CD14-positive monocyte (primary cell): ENCODE measurements at regions not wholly inside any gene's neighbourhood (a gene's known extent, or its start where the extent isn't known, plus 50 kb on each side); places are given as distances from the start of the nearest gene placed in this dataset.

Experiments used
- DNase-seq, 3 donors: peaks; one replicate each; pipeline ENCODE4 v3.0.0-alpha.2; 2011 to 2022
- H2AFZ ChIP-seq: 2 replicates; pipeline ENCODE4 v1.6.0; 2012; ENCODE audit warnings: mild to moderate bottlenecking, low read depth, low read length, inconsistent platforms; ENCODE audit not compliant: insufficient read depth, poor library complexity, severe bottlenecking
- H3K27ac ChIP-seq, 2 donors: 1 replicate in 1 of 2; 2 replicates in 1 of 2; pipeline ENCODE4 v1.5.1; 2012 to 2013; ENCODE audit warnings: low read length in 2 of 2, control low read depth in 1 of 2, inconsistent platforms in 1 of 2, low read depth in 1 of 2, mild to moderate bottlenecking in 1 of 2
- H3K27me3 ChIP-seq, 2 donors: one replicate each; pipeline versions ENCODE4 v1.6.0 to v1.6.1; 2011 to 2013; ENCODE audit warnings: low read length in 2 of 2; ENCODE audit not compliant: control insufficient read depth in 2 of 2, insufficient read depth in 2 of 2
- H3K36me3 ChIP-seq, 2 donors: replicated peaks in 1 of 2; 1 replicate in 1 of 2; 2 replicates in 1 of 2; pipeline versions ENCODE4 v1.5.1 to v1.6.1; 2012 to 2013; ENCODE audit warnings: low read length in 2 of 2, control low read depth in 1 of 2, inconsistent platforms in 1 of 2, mild to moderate bottlenecking in 1 of 2; ENCODE audit not compliant: insufficient read depth in 2 of 2, control insufficient read depth in 1 of 2
- H3K4me1 ChIP-seq, 2 donors: 1 replicate in 1 of 2; 2 replicates in 1 of 2; pipeline versions ENCODE4 v1.5.1 to v1.6.1; 2012 to 2013; ENCODE audit warnings: low read length in 2 of 2, control low read depth in 1 of 2, inconsistent platforms in 1 of 2, mild to moderate bottlenecking in 1 of 2, moderate library complexity in 1 of 2; ENCODE audit not compliant: insufficient read depth in 2 of 2, control insufficient read depth in 1 of 2
- H3K4me2 ChIP-seq: replicated peaks from 2 replicates; pipeline ENCODE3; 2012; ENCODE audit warnings: low read length, moderate library complexity, mild to moderate bottlenecking; ENCODE audit not compliant: poor library complexity, severe bottlenecking; ENCODE audit errors: extremely low read depth
- H3K4me3 ChIP-seq, 3 experiments: fragments of 200-600 bp in 1 of 3; sonication (generic) in 1 of 3; replicated peaks in 1 of 3; 1 replicate in 2 of 3; 2 replicates in 1 of 3; pipeline ENCODE4 v1.5.1; 2011 to 2013; ENCODE audit warnings: low read length in 3 of 3, mild to moderate bottlenecking in 3 of 3, control low read depth in 2 of 3, low read depth in 2 of 3, inconsistent platforms in 1 of 3, moderate library complexity in 1 of 3
- H3K79me2 ChIP-seq: 2 replicates; pipeline ENCODE4 v1.6.0; 2012; ENCODE audit warnings: mild to moderate bottlenecking, control low read depth, inconsistent platforms, low read length, moderate library complexity; ENCODE audit not compliant: insufficient read depth
- H3K9ac ChIP-seq: 2 replicates; pipeline ENCODE4 v1.6.0; 2017; ENCODE audit warnings: low read length, mild to moderate bottlenecking; ENCODE audit not compliant: insufficient read depth, poor library complexity, severe bottlenecking
- H3K9me3 ChIP-seq, 2 donors: replicated peaks in 1 of 2; 1 replicate in 1 of 2; 2 replicates in 1 of 2; pipeline versions ENCODE4 v1.5.1 to v1.6.1; 2012 to 2013; ENCODE audit warnings: low read length in 2 of 2, control low read depth in 1 of 2; ENCODE audit not compliant: control insufficient read depth in 1 of 2, insufficient read depth in 1 of 2
- H4K20me1 ChIP-seq: 2 replicates; pipeline ENCODE4 v1.6.0; 2012; ENCODE audit warnings: mild to moderate bottlenecking, low read length, control low read depth, moderate library complexity; ENCODE audit not compliant: insufficient read depth
- H3K27ac Mint-ChIP-seq, 7 donors: one replicate each; pipeline ENCODE4 v1.8.0; 2020; ENCODE audit warnings: mild to moderate bottlenecking in 7 of 7, mixed read lengths in 7 of 7, moderate library complexity in 6 of 7, inconsistent platforms in 2 of 7
- H3K27me3 Mint-ChIP-seq, 3 donors: one replicate each; pipeline ENCODE4 v1.8.0; 2021 to 2022; ENCODE audit warnings: low read depth in 3 of 3, mild to moderate bottlenecking in 3 of 3, mixed read lengths in 3 of 3, moderate library complexity in 3 of 3, inconsistent platforms in 1 of 3
- H3K36me3 Mint-ChIP-seq, 2 donors: one replicate each; pipeline ENCODE4 v1.8.0; 2020; ENCODE audit warnings: mixed read lengths in 2 of 2, inconsistent platforms in 1 of 2, mild to moderate bottlenecking in 1 of 2
- H3K4me1 Mint-ChIP-seq: one replicate; pipeline ENCODE4 v1.8.0; 2020; ENCODE audit warnings: mild to moderate bottlenecking, mixed read lengths
- H3K4me3 Mint-ChIP-seq, 2 donors: one replicate each; pipeline ENCODE4 v1.8.0; 2020; ENCODE audit warnings: mild to moderate bottlenecking in 2 of 2, mixed read lengths in 2 of 2, moderate library complexity in 1 of 2
- H3K9me3 Mint-ChIP-seq, 7 donors: one replicate each; pipeline ENCODE4 v1.8.0; 2020 to 2022; ENCODE audit warnings: mixed read lengths in 7 of 7, mild to moderate bottlenecking in 6 of 7, moderate library complexity in 6 of 7, inconsistent platforms in 2 of 7
- WGBS: methylation state at CpG from one replicate; pipeline ENCODE4 v1.1.5; 2013; ENCODE audit warnings: missing lambda C conversion rate; ENCODE audit not compliant: insufficient coverage; 5-methylcytosine and 5-hydroxymethylcytosine counted together
- intact Hi-C, 2 donors: fragments of 100-400 bp; cut with micrococcal nuclease; formaldehyde crosslinking; loops; one replicate each; pipeline versions ENCODE4 v1.15.0 to v1.15.1; 2023
- TF ChIP-seq, protein P1 (sequence below): fragments of 200-600 bp; IDR thresholded peaks from one replicate; pipeline ENCODE4 v1.8.0; 2022; ENCODE audit warnings: antibody characterized with exemption, mild to moderate bottlenecking

- no CpG with 5 or more reads among the region's 2 CpGs for WGBS
- H3K4me1 Mint-ChIP-seq = no peaks in the 10 kb centered on the region
- Histone ChIP-seq H3K4me1 (no peaks in the 10 kb centered on the region), H2AFZ (no peak overlapping the region), H3K9me3 (no peaks in the 10 kb centered on the region), H3K9ac (no peak overlapping the region), H3K79me2 (no peaks in the 10 kb centered on the region), H3K4me2 (no peak overlapping the region), H3K27me3 (no peaks in the 10 kb centered on the region), H3K4me3 (no peak overlapping the region), H4K20me1 (no peaks in the 10 kb centered on the region), H3K36me3 (no peaks in the 10 kb centered on the region), H3K27ac (no peak overlapping the region)
- no peak overlapping the region for H3K27ac Mint-ChIP-seq
- DNase-seq = no peak
- H3K36me3 Mint-ChIP-seq = no peaks in the 10 kb centered on the region
- TF ChIP-seq, protein P1, sequence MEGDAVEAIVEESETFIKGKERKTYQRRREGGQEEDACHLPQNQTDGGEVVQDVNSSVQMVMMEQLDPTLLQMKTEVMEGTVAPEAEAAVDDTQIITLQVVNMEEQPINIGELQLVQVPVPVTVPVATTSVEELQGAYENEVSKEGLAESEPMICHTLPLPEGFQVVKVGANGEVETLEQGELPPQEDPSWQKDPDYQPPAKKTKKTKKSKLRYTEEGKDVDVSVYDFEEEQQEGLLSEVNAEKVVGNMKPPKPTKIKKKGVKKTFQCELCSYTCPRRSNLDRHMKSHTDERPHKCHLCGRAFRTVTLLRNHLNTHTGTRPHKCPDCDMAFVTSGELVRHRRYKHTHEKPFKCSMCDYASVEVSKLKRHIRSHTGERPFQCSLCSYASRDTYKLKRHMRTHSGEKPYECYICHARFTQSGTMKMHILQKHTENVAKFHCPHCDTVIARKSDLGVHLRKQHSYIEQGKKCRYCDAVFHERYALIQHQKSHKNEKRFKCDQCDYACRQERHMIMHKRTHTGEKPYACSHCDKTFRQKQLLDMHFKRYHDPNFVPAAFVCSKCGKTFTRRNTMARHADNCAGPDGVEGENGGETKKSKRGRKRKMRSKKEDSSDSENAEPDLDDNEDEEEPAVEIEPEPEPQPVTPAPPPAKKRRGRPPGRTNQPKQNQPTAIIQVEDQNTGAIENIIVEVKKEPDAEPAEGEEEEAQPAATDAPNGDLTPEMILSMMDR = no peak
- intact Hi-C loops = no loop called here
- no peaks in the 10 kb centered on the region for H3K27me3 Mint-ChIP-seq
- H3K9me3 Mint-ChIP-seq = peaks cover 0 to 4% (median under 1%) of the 10 kb centered on the region in 7 donors
- H3K4me3 Mint-ChIP-seq = no peak overlapping the region
Observed at GRCh38 chr3:103818800-103819199, 1384.0 kb downstream of the ZPLD1 start.

DNA sequence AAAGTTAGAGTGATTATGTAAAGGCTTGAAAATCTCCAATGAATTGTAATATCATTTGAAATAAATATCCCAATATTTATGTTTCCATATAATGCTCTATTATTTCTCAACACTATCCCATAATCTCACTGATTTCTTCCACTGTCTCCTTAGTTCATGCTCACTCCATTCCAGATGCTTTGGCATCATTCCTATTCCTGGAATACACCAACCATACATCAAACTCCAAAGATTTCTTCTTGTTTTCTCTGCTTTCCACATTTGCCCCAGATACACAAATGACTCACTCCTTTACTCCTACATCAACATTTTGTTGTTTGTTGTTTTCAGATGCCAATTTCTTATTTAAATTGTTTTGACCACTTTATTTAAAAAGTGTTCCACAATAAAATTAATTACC is 1390.8 kb downstream of the ZPLD1 start:
- Histone ChIP-seq H3K36me3 (no peaks in the 10 kb centered on the region), H3K9ac (no peak overlapping the region), H3K79me2 (no peaks in the 10 kb centered on the region), H3K4me1 (no peaks in the 10 kb centered on the region), H3K4me2 (no peak overlapping the region), H3K27ac (no peak overlapping the region), H3K4me3 (no peak overlapping the region), H3K9me3 (peaks cover 0 to 3% of the 10 kb centered on the region in 2 donors), H2AFZ (no peak overlapping the region), H3K27me3 (no peaks in the 10 kb centered on the region), H4K20me1 (no peaks in the 10 kb centered on the region)
- Mint-ChIP-seq H3K27me3 (peaks cover 0 to 2% (median 0%) of the 10 kb centered on the region in 3 donors), H3K4me1 (no peaks in the 10 kb centered on the region), H3K36me3 (no peaks in the 10 kb centered on the region), H3K27ac (no peak overlapping the region), H3K4me3 (no peak overlapping the region), H3K9me3 (peaks cover 0 to 5% (median 2%) of the 10 kb centered on the region in 7 donors)
- DNase-seq = no peak
- TF ChIP-seq, protein P1 = no peak
- intact Hi-C loops = no loop called here
